ENCODE measurements at regions not wholly inside any gene's neighbourhood (a gene's known extent, or its start where the extent isn't known, plus 50 kb on each side); places are given as distances from the start of the nearest gene placed in this dataset.
"Not testable (repeated sequence)": the region's sequence is repeated elsewhere in the genome, so short reads cannot be mapped to it uniquely, and the experiment has no call there.

DNA sequence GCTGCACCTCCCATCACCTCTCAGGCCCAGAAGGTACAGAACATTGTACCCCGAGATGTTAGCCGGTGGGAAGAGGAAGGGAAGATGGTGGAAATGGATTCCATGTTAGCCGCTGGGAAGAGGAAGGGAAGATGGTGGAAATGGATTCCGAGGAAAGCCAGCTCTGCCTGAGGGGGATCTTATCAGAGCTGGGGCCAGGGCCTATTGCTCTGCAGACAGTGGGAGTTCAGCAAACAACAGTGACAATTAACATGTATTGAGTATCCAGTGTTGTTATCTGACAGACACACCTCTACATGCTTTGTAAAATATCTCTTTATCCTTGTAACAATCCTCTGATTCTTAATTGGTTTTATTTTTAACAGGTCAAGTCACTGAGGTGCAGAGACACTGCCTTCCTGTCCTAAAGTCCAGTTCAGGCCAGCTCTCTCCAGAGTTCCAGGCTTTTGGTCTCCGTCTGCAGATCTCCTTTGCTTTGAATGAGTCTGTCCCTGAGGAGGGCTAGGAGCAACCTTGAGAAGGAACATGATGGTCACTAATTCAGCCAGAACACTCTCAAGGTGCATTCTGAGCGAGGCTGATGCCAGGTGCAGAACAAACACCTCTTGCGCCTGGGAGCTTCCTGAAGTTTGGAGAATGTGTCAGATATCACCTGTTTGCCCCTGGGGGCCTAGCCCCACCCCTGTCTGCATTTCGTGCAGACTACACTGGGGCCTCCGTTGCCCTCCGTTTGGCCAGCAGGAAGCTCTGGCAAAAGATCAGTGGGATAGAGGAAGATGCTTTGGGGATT is 82.4 kb upstream of the PODXL start:
- DNase-seq = no peak
- H3K9me3 Mint-ChIP-seq = no peaks in the 10 kb centered on the region
- intact Hi-C loops (cut with micrococcal nuclease) = no loop called here
- no peaks in the 10 kb centered on the region for H3K36me3 Mint-ChIP-seq (ENCODE audit: low read depth)
- H3K27ac Mint-ChIP-seq = no peak overlapping the region
- H3K4me1 Mint-ChIP-seq = no peaks in the 10 kb centered on the region
- H3K27me3 Mint-ChIP-seq = peaks cover 2% of the 10 kb centered on the region
- H3K4me3 Mint-ChIP-seq = no peak overlapping the region

DNA sequence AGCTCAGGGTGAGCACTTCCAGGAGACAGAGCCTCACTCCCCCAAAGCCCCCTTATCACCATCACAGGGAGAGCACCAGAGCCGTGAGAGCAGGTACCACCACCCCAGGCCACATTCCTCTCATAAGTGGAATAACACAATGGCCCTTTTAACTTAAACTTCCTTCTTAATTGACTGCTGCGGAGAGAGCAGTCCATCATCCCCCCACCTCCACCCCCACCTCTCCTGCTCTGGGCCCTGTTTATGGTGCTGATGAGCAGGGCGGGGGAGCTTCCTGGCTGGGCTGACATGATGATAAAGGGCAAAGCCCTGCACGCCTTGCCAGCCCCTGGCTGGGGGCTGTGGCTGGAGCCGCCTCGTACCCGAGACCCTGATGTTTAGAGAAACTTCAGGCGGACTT is 81.4 kb upstream of the PODXL start:
- intact Hi-C loops (cut with micrococcal nuclease) = no loop called here
- Mint-ChIP-seq H3K4me3 (no peak overlapping the region), H3K27ac (no peak overlapping the region), H3K36me3 (ENCODE audit: low read depth) (no peaks in the 10 kb centered on the region), H3K27me3 (peaks cover 2% of the 10 kb centered on the region), H3K9me3 (no peaks in the 10 kb centered on the region), H3K4me1 (no peaks in the 10 kb centered on the region)
- DNase-seq = no peak

DNA sequence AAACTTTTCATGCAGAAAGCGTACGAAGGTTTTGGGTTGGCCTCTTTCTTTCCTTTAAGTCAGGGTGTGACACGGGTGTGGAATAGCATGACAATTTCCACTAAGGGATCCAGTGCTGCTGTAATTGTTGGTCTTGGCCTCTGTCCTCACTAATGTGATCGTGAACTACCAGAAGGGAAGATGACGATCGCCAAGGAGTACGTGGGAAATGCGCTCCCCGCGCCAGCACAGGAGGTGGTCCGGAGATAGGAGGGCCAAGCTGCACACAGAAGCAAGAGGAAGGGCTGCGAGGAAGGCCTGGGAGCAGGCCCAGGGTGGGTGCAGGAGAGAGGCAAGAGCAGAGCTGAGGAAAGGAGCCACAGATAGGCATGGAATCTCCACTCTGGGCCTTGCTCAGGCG is 79.7 kb upstream of the PODXL start:
- DNase-seq = no peak
- no peaks in the 10 kb centered on the region for H3K9me3 Mint-ChIP-seq
- no peaks in the 10 kb centered on the region for H3K4me1 Mint-ChIP-seq
- intact Hi-C loops (cut with micrococcal nuclease) = no loop called here
- H3K27ac Mint-ChIP-seq = no peak overlapping the region
- no peaks in the 10 kb centered on the region for H3K36me3 Mint-ChIP-seq (ENCODE audit: low read depth)
- no peaks in the 10 kb centered on the region for H3K27me3 Mint-ChIP-seq
- no peak overlapping the region for H3K4me3 Mint-ChIP-seq

GRCh38 chr7:131634197-131634596 is 77.8 kb upstream of the PODXL start:
- H3K4me1 Mint-ChIP-seq; H3K27me3 Mint-ChIP-seq; DNase-seq; H3K27ac Mint-ChIP-seq; H3K36me3 Mint-ChIP-seq (ENCODE audit: low read depth); H3K4me3 Mint-ChIP-seq; intact Hi-C loops (cut with micrococcal nuclease); H3K9me3 Mint-ChIP-seq: not testable (repeated sequence)

DNA sequence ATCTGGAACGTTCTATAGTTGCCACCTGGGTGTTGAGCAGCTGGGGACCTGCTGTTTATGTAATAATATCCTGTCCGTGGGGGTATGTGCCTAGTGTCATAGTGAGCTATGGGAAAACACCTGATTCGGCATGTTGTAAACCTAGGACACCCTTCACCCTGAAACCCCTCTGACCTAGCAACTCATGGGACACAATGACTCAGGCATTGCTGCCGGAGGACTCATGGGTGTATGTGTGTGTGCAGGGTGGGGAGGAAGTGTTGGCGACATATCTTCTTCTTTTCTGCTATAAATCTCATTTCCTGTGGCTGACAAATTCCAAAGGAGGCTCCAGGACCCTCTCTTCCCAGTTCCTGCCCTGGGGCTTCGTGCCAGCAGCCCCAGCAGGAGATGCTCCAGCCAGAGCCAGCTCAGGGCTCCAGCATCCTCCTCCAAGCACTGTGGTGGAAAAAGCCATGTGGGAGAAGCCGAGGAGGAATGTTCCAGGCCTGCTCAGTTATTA is 77.0 kb upstream of the PODXL start:
- DNase-seq = no peak
- no peaks in the 10 kb centered on the region for H3K4me1 Mint-ChIP-seq
- intact Hi-C loops (cut with micrococcal nuclease) = no loop called here
- H3K4me3 Mint-ChIP-seq = no peak overlapping the region
- no peaks in the 10 kb centered on the region for H3K9me3 Mint-ChIP-seq
- H3K27me3 Mint-ChIP-seq = peaks cover 3% of the 10 kb centered on the region
- no peak overlapping the region for H3K27ac Mint-ChIP-seq
- H3K36me3 Mint-ChIP-seq (ENCODE audit: low read depth) = no peaks in the 10 kb centered on the region

DNA sequence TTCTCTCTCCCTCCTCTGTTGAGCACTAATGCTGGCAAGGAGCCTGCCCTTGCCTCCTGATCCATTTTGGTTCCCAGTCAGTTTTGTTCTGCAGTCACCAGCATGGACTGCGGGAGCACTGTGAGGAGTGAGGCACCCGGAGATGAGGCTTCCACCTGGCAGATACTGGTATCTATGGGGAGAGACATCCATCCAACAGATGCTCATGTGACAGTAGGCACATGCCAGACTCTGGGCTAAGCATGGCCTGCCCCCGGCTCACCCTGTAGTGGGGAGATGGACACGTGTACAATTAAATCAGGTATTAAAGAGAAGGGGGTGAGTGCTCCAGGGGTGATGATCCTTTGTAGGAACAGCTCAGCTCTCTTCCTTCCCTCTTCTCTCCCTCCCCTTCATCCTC is 74.0 kb upstream of the PODXL start:
- DNase-seq = no peak
- intact Hi-C loops (cut with micrococcal nuclease) = no loop called here
- Mint-ChIP-seq H3K27ac (no peak overlapping the region), H3K4me1 (no peaks in the 10 kb centered on the region), H3K36me3 (ENCODE audit: low read depth) (no peaks in the 10 kb centered on the region), H3K9me3 (no peaks in the 10 kb centered on the region), H3K27me3 (peaks cover 3% of the 10 kb centered on the region), H3K4me3 (no peak overlapping the region)

- Mint-ChIP-seq H3K4me3 (no peak overlapping the region), H3K36me3 (ENCODE audit: low read depth) (no peaks in the 10 kb centered on the region)
- DNase-seq = no peak
These were observed 72.9 kb upstream of the PODXL start for GRCh38 chr7:131629217-131629882.

DNA sequence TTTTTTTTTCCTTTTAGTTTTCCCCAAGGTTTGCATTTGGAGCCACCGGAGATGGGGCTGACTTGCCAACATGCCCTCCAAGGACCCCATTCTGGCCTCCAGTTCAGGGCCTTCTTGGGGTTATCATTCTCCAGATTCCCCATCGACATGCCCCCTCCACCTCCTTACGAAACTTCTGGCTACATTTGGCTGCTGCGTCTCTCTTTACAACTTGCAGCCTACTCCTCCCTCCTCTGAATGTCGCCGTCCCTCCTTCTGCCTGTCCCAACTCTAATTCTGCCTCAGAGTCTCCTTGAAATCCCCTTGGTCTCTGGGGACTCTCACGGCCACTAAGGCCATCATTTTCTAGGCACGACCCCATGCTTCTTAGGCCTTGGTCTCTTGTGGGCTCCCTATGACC is 72.2 kb upstream of the PODXL start:
- no peaks in the 10 kb centered on the region for H3K36me3 Mint-ChIP-seq (ENCODE audit: low read depth)
- H3K27ac Mint-ChIP-seq = no peak overlapping the region
- H3K9me3 Mint-ChIP-seq = no peaks in the 10 kb centered on the region
- intact Hi-C loops (cut with micrococcal nuclease) = no loop called here
- H3K27me3 Mint-ChIP-seq = peaks cover 3% of the 10 kb centered on the region
- H3K4me1 Mint-ChIP-seq = no peaks in the 10 kb centered on the region
- DNase-seq = no peak
- no peak overlapping the region for H3K4me3 Mint-ChIP-seq

More at GRCh38 chr7:131629217-131629882, 72.9 kb upstream of the PODXL start:
- Mint-ChIP-seq H3K27me3 (peaks cover 3% of the 10 kb centered on the region), H3K9me3 (no peaks in the 10 kb centered on the region), H3K4me1 (no peaks in the 10 kb centered on the region), H3K27ac (no peak overlapping the region)
- intact Hi-C loops (cut with micrococcal nuclease) = no loop called here

DNA sequence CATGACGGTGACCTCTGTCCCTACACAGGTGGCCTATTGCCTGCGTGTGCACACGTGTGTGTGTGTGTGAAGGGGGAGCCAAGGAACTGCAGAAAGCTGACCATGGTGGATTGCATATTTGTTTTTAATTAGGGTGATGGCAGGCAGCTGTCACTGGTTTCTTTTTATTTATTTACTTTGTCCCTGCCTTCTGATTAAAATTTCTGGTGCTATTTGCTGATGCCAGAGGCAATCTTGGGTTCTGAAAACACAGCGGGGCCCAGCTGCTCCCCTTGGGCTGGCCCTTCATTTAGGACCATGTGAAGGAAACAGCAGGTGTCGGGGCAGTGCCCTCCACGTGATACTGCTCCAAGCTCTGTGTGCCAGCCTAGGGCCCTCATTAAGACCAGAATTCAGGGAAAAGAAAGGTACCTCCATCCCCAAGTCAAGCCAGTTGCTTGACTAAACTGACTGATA is 71.3 kb upstream of the PODXL start:
- Mint-ChIP-seq H3K4me1 (no peaks in the 10 kb centered on the region), H3K36me3 (ENCODE audit: low read depth) (no peaks in the 10 kb centered on the region), H3K4me3 (no peak overlapping the region), H3K27me3 (peaks cover 5% of the 10 kb centered on the region), H3K27ac (no peak overlapping the region), H3K9me3 (no peaks in the 10 kb centered on the region)
- intact Hi-C loops (cut with micrococcal nuclease) = no loop called here
- DNase-seq = no peak

DNA sequence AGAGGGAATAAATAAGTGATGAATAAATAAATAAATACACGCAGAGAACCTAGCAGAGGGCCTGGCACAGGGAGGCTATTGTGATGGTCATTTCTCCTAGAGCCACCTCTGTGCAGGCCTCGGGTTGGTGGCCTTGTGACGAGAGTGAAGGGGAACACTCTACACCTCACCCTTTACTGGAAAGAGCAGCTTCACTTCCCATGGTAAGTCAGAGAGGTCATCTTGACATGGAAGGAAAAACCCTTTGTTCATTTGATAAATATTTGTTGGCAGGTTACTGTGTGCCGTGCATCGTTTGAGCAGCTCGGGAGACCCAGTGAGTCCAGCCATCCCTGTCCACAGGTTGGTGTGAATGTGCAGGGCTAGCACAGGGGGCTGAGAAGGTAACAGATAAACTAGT is 70.2 kb upstream of the PODXL start:
- intact Hi-C loops (cut with micrococcal nuclease) = no loop called here
- DNase-seq = no peak
- Mint-ChIP-seq H3K4me3 (no peak overlapping the region), H3K4me1 (no peaks in the 10 kb centered on the region), H3K27ac (no peak overlapping the region), H3K27me3 (peaks cover 5% of the 10 kb centered on the region), H3K9me3 (no peaks in the 10 kb centered on the region), H3K36me3 (ENCODE audit: low read depth) (no peaks in the 10 kb centered on the region)

- H3K4me1 Mint-ChIP-seq = no peaks in the 10 kb centered on the region
- H3K36me3 Mint-ChIP-seq (ENCODE audit: low read depth) = no peaks in the 10 kb centered on the region
- H3K27me3 Mint-ChIP-seq = peaks cover 5% of the 10 kb centered on the region
- no peak for DNase-seq
- no peak overlapping the region for H3K4me3 Mint-ChIP-seq
- H3K27ac Mint-ChIP-seq = no peak overlapping the region
- no peaks in the 10 kb centered on the region for H3K9me3 Mint-ChIP-seq
- intact Hi-C loops (cut with micrococcal nuclease) = no loop called here
These were observed 69.5 kb upstream of the PODXL start for GRCh38 chr7:131625817-131626372.

DNA sequence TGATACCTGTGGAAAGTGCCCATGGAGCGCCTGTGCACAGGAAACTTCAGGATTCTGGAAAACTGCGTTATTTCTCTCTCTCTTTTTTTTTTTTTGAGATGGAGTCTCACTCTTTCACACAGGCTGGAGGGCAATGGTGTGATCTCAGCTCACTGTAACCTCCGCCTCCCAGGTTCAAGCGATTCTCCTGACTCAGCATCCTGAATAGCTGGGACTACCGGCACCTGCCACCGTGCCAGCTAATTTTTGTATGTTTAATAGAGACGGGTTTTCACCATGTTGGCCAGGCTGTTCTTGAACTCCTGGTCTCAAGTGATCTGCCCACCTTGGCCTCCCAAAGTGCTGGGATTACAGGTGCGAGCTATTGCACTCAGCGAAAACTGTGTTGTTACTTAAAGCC is 68.9 kb upstream of the PODXL start:
- H3K27me3 Mint-ChIP-seq; H3K4me1 Mint-ChIP-seq; H3K36me3 Mint-ChIP-seq (ENCODE audit: low read depth); H3K27ac Mint-ChIP-seq; intact Hi-C loops (cut with micrococcal nuclease); DNase-seq; H3K9me3 Mint-ChIP-seq; H3K4me3 Mint-ChIP-seq: not testable (repeated sequence)

DNA sequence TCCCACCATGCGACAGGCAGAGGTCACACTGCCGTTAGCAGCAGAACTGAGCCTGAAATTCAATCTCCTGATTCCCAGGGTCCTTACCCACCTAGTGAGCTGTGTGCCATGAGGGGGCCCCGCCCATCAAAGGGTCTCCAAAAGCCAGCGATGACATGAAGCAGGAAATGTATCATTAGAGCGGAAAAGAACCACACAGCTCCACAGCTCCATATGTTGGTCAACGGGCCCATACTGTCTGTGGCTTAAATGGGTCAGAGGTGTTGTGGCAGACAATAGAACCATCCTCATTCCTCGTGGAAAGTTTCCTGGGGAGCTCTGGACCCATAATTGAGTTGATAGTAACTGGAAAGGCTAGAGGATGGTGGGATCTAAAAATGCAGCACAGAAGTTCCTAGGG is 68.1 kb upstream of the PODXL start:
- Mint-ChIP-seq H3K27me3 (peaks cover 1% of the 10 kb centered on the region), H3K9me3 (no peaks in the 10 kb centered on the region), H3K4me1 (no peaks in the 10 kb centered on the region), H3K27ac (no peak overlapping the region), H3K4me3 (no peak overlapping the region), H3K36me3 (ENCODE audit: low read depth) (no peaks in the 10 kb centered on the region)
- DNase-seq = no peak
- intact Hi-C loops (cut with micrococcal nuclease) = no loop called here

GRCh38 chr7:131623154-131623553 is 66.7 kb upstream of the PODXL start:
- Mint-ChIP-seq H3K9me3 (no peaks in the 10 kb centered on the region), H3K27me3 (peaks cover 1% of the 10 kb centered on the region), H3K27ac (no peak overlapping the region), H3K4me1 (no peaks in the 10 kb centered on the region), H3K36me3 (ENCODE audit: low read depth) (no peaks in the 10 kb centered on the region), H3K4me3 (no peak overlapping the region)
- intact Hi-C loops (cut with micrococcal nuclease) = no loop called here
- no peak for DNase-seq

All from activated CD4-positive, alpha-beta T cell treated with anti-CD3 and anti-CD28 coated beads, Interleukin-2, amount 10 ng/mL, durations not matched to agents 24 days and 14 days (primary cell).